CD4-positive, alpha-beta T cell treated with Interleukin-15 for 4 hours (primary cell): ENCODE measurements at regions not wholly inside any gene's neighbourhood (a gene's known extent, or its start where the extent isn't known, plus 50 kb on each side); places are given as distances from the start of the nearest gene placed in this dataset.
"Not testable (repeated sequence)": the region's sequence is repeated elsewhere in the genome, so short reads cannot be mapped to it uniquely, and the experiment has no call there.

ENCODE experiments used
- DNase-seq: peaks from one replicate; pipeline ENCODE4 v3.0.0-alpha.2; 2020; ENCODE audit warnings: low spot score

GRCh38 chr2:217366266-217366895 is 506.5 kb upstream of the TNP1 start:
- DNase-seq, result no peak

DNA sequence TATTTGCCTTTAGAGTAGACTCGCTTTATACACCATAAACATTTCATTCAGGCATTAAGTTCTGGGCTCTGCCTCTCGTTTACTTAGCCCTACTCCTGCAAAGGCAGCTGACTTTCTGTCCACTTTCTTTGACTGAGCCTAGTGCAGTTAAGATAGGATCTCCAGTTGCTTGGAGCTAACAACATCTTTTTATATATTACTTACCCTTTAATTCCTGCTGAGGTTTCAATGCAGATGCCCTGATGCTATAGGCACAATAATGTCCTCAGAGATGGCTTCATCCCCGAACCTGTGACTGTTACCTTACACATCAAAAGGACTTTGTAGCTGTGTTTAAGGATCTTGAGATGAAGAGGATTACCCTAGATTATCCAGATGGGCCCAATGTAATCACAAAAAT is 505.8 kb upstream of the TNP1 start:
- DNase-seq, result no peak

- no peak for DNase-seq
Measured at GRCh38 chr2:217364224-217364623, 504.4 kb upstream of the TNP1 start.

- no peak for DNase-seq
Measured at GRCh38 chr2:217363470-217363869, 503.6 kb upstream of the TNP1 start.

DNA sequence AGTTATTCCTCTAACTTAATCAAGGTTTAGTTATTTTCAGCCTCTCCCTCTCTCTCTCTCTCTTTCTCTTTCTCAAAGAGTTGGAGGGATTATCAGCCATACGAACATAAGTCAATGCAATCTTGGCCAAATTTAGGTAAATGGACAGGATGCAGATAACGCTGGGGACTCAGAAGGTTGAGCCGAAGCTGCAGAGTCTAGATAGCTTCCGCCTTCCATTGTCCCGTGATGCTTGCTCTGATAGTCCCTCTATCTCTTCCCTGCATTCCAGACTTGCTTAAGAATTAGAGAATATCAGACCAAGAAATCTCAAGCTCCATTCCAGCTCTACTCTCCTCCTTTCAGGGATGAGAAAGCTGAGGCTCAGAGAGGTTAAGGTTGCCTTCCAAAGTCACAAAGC is 502.8 kb upstream of the TNP1 start:
- no peak for DNase-seq

GRCh38 chr2:217362286-217362685 is 502.4 kb upstream of the TNP1 start:
- DNase-seq, result no peak

- no peak for DNase-seq
Measured at GRCh38 chr2:217361483-217361880, 501.6 kb upstream of the TNP1 start.

DNA sequence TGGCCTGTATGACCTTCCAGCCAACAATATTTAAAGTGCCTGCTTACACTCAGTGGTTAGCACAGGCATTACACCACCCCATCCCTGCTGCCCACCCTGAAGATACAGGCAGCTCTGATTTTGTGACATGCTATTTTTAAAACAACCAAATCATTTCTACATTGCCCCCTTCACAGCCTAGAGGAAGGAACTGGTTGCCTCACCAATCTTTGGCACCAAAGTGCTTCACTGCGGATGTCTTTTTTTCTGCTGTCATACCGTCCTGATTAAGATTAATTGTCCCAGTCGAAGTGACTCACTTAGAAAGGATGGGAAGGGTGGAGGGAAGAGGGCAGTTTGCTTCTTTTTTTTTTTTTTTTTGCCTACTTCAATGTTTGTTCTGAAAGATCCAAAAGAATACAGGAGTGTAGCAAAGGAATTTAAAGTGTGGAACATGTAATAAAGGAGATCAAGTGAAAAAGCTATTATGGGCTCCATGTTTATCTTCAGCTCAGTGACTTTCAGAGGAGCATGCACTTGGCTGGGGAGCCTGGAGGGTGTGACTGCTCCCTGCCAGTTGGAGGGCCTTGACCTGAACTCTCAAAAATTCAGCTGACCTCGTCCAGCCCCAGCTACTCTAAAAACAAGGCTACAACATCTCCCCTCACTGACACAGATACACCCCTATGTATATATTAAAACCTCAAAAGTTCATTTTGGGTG is 501.1 kb upstream of the TNP1 start:
- no peak for DNase-seq

- no peak for DNase-seq
Measured at GRCh38 chr2:217360111-217360510, 500.2 kb upstream of the TNP1 start.

DNA sequence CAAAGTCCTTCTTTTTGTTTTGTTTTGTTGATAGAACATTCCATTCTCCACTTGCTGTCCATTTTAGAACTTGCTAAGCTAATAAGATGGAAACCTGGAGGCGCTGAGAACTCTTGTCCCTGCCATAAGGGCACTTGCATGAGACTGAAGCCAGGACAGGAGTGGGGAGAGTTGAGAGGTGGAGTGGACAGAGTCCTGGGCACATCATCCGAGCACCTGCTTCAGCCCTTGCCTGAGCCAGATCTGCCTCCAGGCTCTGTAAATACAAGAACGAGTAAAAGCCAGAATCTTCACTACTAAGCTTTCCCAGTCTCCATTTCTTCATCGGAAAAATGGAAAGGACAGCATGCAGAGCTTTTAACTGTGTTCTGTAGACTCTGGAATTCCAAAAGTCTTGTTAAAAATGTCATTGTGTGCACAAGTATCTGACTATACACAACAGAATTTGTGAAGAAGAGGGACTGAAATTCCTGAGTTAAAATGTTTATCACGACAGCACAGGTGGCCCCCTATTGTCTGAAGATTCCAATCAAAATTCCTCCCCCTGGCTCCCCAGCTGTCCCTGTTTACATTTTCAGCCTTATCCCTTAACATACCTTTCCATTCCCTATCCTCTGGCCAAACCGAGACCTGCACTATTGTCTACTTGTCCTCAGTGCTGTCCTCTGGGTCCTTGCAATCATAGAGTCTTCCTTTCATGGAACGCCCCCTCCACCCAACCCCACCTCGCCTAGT is 498.2 kb upstream of the TNP1 start:
- DNase-seq, result no peak

- DNase-seq, result no peak
Measured at GRCh38 chr2:217356781-217357180, 496.9 kb upstream of the TNP1 start.

DNA sequence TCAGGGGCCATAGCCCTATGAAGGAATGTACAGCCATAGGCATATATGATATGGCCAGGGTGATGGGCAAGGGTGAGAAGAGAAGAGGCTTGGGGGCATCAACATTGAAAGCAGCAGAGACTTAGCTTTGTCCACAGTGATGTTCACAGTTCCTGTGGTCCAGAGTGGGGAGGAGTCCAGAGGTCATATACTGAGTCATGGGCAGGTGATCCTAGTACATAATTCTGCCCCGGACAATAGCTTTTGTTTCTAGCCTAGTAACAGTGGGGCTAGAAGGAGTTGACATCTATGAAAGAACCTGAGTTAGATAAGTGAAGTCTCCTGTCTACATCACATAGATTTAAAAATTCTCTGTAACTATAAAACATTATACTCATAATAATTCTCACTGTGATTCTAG is 496.3 kb upstream of the TNP1 start:
- DNase-seq, result no peak

DNA sequence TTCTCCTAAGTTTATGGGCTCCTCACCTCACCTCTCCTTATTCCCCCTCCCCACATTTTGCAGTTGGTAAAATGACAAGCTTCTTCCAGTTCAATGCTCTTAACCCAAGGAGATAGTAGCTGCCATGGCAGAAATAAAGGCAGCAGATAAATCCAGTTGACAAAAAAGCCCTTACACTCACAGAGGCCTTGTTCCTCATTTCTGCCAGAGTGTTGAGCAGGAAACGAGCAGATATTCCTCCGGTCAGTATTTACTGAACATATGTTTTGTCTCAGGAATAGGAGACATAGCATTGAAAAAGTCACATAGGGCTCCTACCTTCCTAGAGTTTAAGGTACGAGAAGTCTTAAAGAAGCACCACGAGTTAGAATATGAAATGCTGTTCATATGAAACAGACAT is 493.7 kb upstream of the TNP1 start:
- no peak for DNase-seq

GRCh38 chr2:217351378-217351777 is 491.5 kb upstream of the TNP1 start:
- no peak for DNase-seq

DNA sequence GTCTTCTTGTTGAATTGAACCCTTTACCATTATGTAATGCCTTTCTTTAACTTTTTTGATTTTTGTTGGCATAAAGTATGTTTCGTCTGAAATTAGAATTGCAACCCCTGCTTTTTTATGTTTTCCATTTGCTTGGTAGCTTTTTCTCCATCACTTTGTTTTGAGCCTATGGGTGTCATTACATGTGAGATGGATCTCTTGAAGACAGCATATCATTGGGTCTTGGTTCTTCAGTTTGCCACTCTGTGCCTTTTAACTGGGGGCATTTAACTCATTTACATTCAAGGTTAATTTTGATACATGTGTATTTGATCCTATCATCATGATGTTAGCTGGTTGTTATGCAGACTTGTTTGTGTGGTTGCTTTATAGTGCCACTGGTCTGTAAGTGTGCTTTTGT is 489.4 kb upstream of the TNP1 start:
- no peak for DNase-seq

DNA sequence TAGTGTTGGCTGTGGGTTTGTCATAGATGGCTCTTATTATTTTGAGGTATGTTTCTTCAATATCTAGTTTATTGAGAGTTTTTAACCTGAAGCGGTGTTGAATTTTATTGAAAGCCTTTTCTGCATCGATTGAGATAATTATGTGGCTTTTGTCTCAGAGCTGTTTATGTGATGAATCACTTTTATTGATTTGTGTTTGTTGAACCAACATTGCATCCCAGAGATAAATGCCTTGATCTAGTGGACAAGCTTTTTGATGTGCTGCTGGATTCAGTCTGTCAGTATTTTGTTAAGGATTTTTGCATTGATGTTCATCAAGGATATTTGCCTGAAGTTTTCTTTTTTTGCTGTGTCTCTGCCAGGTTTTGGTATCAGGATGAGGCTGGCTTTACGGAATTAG is 487.8 kb upstream of the TNP1 start:
- not testable (repeated sequence) for DNase-seq

GRCh38 chr2:217346043-217346442 is 486.2 kb upstream of the TNP1 start:
- not testable (repeated sequence) for DNase-seq

DNA sequence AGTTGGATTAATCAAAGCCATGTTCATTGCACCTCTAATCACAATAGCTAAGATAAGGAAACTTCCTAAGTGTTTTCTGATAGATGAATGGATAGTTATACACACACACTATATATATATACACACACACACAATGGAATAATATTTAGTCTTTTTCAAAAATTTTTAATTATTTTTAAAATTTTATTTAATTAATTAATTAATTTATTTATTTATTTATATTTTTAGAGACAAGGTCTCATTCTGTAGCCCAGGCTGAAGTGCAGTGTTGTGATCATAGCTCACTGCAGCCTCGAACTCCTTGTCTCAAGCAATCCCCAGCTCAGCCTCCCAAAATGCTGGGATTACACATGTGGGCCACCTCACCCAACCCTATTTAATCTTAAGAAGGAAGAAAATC is 481.0 kb upstream of the TNP1 start:
- no peak for DNase-seq

DNA sequence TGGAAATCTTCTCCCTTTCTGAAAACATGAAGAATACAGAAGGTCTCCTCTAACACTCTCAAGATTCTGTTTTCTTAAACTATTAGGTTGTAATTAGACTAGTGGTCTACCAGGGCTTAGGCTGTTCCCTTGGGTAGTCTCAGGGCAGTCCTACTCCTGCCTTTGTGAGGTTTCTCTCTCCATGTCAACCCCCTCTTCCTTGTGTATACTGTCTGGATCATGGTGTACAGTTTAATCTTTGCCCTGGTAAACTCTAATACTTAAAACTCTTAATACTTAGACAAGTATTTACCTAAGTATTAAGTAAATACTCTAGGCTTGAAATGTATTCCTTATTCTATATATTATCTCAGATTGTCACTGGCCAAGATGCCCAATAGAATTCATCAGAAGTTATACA is 480.3 kb upstream of the TNP1 start:
- DNase-seq, result no peak

DNA sequence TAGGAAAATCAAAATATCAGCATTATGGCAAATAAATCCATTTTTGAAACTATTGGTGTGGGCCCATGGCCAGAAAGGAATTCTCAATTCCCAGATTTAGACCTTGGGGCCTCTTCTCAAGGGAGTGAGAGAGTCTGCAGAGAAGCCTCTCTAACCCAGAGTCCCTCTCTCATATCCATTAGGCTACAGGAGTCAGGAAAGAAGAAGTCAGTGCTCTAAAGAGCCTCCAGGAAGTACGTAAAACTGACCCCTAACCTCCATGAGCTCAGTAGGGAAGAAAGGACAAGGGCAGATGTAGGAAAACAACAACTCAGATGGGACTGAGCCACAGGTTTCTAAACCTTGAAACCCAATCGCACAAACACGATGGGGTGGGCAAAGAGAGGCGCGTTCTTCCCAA is 479.9 kb upstream of the TNP1 start:
- no peak for DNase-seq

DNA sequence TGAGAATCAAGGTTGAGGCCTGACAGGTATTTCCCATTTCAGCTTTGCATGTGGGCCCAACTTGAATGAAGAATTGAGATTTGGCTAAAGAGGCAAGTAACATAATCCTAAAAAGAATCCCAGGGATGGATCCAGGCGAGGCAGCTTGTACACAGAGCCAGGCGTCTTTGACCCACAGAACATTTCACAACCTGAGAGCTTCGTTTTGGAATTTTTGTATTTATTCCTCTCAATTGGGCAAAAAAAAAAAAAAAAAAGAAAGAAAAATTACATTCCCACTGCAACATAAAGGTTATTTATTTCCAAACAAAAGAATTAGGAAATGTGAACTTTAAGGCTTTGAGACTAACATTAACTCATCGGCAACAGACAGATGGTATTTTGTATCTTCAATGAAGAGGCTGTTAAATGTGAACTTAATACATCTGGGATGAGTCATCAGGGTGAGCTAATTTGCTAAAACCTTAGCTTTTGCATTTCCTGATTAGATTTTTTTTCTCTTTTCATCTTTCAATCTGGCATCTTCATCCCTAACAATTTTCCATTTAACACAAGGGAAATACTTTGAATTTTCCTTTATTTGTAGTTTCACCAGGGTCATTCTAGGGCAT is 478.5 kb upstream of the TNP1 start:
- DNase-seq, result no peak

- DNase-seq, result no peak
Measured at GRCh38 chr2:217337771-217338170, 477.9 kb upstream of the TNP1 start.

GRCh38 chr2:217336694-217337093 is 476.8 kb upstream of the TNP1 start:
- no peak for DNase-seq
